ENCODE measurements at regions not wholly inside any gene's neighbourhood (a gene's known extent, or its start where the extent isn't known, plus 50 kb on each side); places are given as distances from the start of the nearest gene placed in this dataset.

- Histone ChIP-seq H4K8ac (ENCODE audit: low read depth in 2 of 2, low read length in 2 of 2) (no peak overlapping the region), H3K23ac (ENCODE audit: low read depth, low read length) (no peak overlapping the region), H4K20me1 (ENCODE audit: insufficient read depth, low read length) (no peaks in the 10 kb centered on the region), H3K9ac (ENCODE audit: low read depth, low read length) (no peak overlapping the region), H3K56ac (ENCODE audit: extremely low read depth, insufficient read depth, low read length) (no peak overlapping the region), H3K9me1 (ENCODE audit: insufficient read depth, low read length) (no peaks in the 10 kb centered on the region), H3K27me3 (ENCODE audit: control insufficient read depth, insufficient read depth, low read length) (peaks cover 53% of the 10 kb centered on the region), H4K5ac (ENCODE audit: low read depth, low read length) (no peak overlapping the region), H2AFZ (replicated peaks; ENCODE audit: low read length, poor library complexity) (no peak overlapping the region), H2BK5ac (ENCODE audit: low read depth, low read length, poor library complexity, severe bottlenecking) (no peak overlapping the region), H3K9me3 (ENCODE audit: control insufficient read depth, insufficient read depth, low read length) (no peaks in the 10 kb centered on the region), H3K4me2 (ENCODE audit: low read depth, low read length) (no peak overlapping the region), H2AK9ac (replicated peaks; ENCODE audit: low read depth, low read length, poor library complexity) (no peak overlapping the region), H3K79me1 (ENCODE audit: low read depth in 1 of 2, low read length in 2 of 2) (no peaks in the 10 kb centered on the region), H2BK20ac (ENCODE audit: low read depth, low read length) (no peak overlapping the region), H3K27ac (ENCODE audit: insufficient read depth, low read length) (no peak overlapping the region), H3K4me1 (ENCODE audit: control insufficient read depth, insufficient read depth, low read length) (no peaks in the 10 kb centered on the region), H3K36me3 (ENCODE audit: control insufficient read depth, insufficient read depth, low read length) (no peaks in the 10 kb centered on the region), H3K4me3 (ENCODE audit: insufficient read depth, low read depth, low read length) (no peak overlapping the region), H2AK5ac (ENCODE audit: low read depth, low read length) (no peak overlapping the region), H3K4ac (ENCODE audit: low read depth, low read length) (no peak overlapping the region), H4K91ac (ENCODE audit: insufficient read depth, low read depth, low read length) (no peak overlapping the region), H3K14ac (replicated peaks; ENCODE audit: low read depth, low read length) (no peak overlapping the region), H2BK15ac (ENCODE audit: low read depth, low read length) (no peak overlapping the region), H2BK120ac (ENCODE audit: low read depth, low read length) (no peak overlapping the region), H3K18ac (ENCODE audit: low read depth, low read length) (no peak overlapping the region)
- POLR2A ChIA-PET (ENCODE audit: unreplicated experiment) = no interaction called here
- ATAC-seq (ENCODE audit: low read depth) (no peak), DNase-seq (no peak)
- dilution Hi-C loops (cut with HindIII; ENCODE audit: low sequenced_read_pairs, unreplicated experiment) = no loop called here
- no TSS peak for BruUV-seq (replicated peaks)
- in situ Hi-C loops (cut with MboI; ENCODE audit: low sequenced_read_pairs) = no loop called here
- CTCF ChIA-PET = no interaction called here
- no peak for TF ChIP-seq ELK1 (IDR thresholded peaks at IDR 0.05; ENCODE audit: borderline replicate concordance, low read depth, low read length)
- TF ChIP-seq SMC3 (IDR thresholded peaks at IDR 0.05; ENCODE audit: low read depth, low read length) = no peak
- no peak for TF ChIP-seq CHD1 (IDR thresholded peaks at IDR 0.05; ENCODE audit: low read depth, low read length)
- no peak for TF ChIP-seq CTCF (conservative IDR thresholded peaks at IDR 0.05; ENCODE audit: low read depth, low read length)
- intact Hi-C loops (cut with micrococcal nuclease) = no loop called here
- 40% methylated on average over 1 of the region's 5 CpGs; no CpG with 5 or more reads in 1 of the 2 experiments for WGBS, 2 experiments (ENCODE audit: extremely low coverage in 2 of 2, insufficient read length in 1 of 2)
Observed at GRCh38 chr3:44058868-44059203, 182.8 kb upstream of the TOPAZ1 start.

All from IMR-90 (cell line).